Tibial artery (tissue), 4 donors: ENCODE measurements at regions not wholly inside any gene's neighbourhood (a gene's known extent, or its start where the extent isn't known, plus 50 kb on each side); places are given as distances from the start of the nearest gene placed in this dataset.

Experiments
- DNase-seq, 2 donors: peaks; one replicate each; pipeline ENCODE4 v3.0.0-alpha.2; 2019
- H3K27ac ChIP-seq, 2 donors: fragments of 200-600 bp; sonication (generic) in 1 of 2; 1 replicate in 1 of 2; 2 replicates in 1 of 2; pipeline ENCODE4 v1.5.1; 2018 to 2019; ENCODE audit warnings: mild to moderate bottlenecking in 1 of 2
- H3K27me3 ChIP-seq, 2 donors: fragments of 200-600 bp; sonication (generic) in 1 of 2; one replicate each; pipeline versions ENCODE4 v1.5.1 to v1.6.0; 2016 to 2019
- H3K36me3 ChIP-seq, 3 donors: fragments of 200-600 bp; sonication (generic) in 2 of 3; one replicate each; pipeline ENCODE4 v1.5.1; 2016 to 2019; ENCODE audit warnings: mild to moderate bottlenecking in 2 of 3
- H3K4me1 ChIP-seq, 4 donors: fragments of 200-600 bp; sonication (generic) in 2 of 4; 1 replicate in 3 of 4; 2 replicates in 1 of 4; pipeline ENCODE4 v1.5.1; 2016 to 2019
- H3K4me3 ChIP-seq, 2 donors: fragments of 200-600 bp; sonication (generic) in 1 of 2; 1 replicate in 1 of 2; 2 replicates in 1 of 2; pipeline ENCODE4 v1.5.1; 2018 to 2019; ENCODE audit warnings: mild to moderate bottlenecking in 2 of 2
- H3K9me3 ChIP-seq, 3 donors: fragments of 200-600 bp; sonication (generic) in 1 of 3; one replicate each; pipeline ENCODE4 v1.5.1; 2016 to 2019
- intact Hi-C: fragments of 100-400 bp; cut with DNase I; formaldehyde crosslinking; loops from one replicate; pipeline ENCODE4 v1.15.0; 2023; ENCODE audit warnings: low total_unique reads
- TF ChIP-seq, protein P1 (sequence below), 2 experiments: fragments of 200-600 bp in 1 of 2; fragments of 450-650 bp in 1 of 2; IDR thresholded peaks; one replicate each; pipeline ENCODE4 v1.5.1; 2017 to 2019; ENCODE audit warnings: antibody characterized with exemption in 2 of 2, mild to moderate bottlenecking in 1 of 2, moderate library complexity in 1 of 2

DNA sequence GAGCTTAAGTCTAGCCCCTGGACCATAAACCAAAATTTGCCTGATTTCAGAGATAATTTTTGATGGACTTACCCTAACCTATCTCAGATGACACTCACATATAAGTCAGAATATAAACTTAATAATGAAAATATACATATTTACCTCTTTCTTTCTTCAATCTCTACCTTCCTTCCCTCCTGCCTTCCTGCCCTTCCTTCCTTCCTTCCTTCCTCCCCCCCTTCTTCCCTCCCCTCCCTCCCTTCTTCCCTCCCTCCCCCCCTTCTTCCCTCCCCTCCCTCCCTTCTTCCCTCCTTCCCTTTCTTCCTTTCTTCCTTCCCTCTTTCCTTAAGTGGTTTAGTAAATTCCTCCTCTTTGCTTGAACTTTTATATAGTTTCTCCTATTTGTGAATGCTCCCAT is 88.7 kb downstream of the EDNRB start:
- Histone ChIP-seq H3K9me3 (no peaks in the 10 kb centered on the region), H3K4me1 (peaks cover 0 to 10% (median 3%) of the 10 kb centered on the region in 4 donors), H3K27me3 (no peaks in the 10 kb centered on the region), H3K4me3 (no peak overlapping the region), H3K36me3 (no peaks in the 10 kb centered on the region), H3K27ac (no peak overlapping the region)
- no peak for DNase-seq
- TF ChIP-seq, protein P1, sequence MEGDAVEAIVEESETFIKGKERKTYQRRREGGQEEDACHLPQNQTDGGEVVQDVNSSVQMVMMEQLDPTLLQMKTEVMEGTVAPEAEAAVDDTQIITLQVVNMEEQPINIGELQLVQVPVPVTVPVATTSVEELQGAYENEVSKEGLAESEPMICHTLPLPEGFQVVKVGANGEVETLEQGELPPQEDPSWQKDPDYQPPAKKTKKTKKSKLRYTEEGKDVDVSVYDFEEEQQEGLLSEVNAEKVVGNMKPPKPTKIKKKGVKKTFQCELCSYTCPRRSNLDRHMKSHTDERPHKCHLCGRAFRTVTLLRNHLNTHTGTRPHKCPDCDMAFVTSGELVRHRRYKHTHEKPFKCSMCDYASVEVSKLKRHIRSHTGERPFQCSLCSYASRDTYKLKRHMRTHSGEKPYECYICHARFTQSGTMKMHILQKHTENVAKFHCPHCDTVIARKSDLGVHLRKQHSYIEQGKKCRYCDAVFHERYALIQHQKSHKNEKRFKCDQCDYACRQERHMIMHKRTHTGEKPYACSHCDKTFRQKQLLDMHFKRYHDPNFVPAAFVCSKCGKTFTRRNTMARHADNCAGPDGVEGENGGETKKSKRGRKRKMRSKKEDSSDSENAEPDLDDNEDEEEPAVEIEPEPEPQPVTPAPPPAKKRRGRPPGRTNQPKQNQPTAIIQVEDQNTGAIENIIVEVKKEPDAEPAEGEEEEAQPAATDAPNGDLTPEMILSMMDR (IDR thresholded peaks at IDR 0.05), result no peak
- intact Hi-C loops, result no loop called here

DNA sequence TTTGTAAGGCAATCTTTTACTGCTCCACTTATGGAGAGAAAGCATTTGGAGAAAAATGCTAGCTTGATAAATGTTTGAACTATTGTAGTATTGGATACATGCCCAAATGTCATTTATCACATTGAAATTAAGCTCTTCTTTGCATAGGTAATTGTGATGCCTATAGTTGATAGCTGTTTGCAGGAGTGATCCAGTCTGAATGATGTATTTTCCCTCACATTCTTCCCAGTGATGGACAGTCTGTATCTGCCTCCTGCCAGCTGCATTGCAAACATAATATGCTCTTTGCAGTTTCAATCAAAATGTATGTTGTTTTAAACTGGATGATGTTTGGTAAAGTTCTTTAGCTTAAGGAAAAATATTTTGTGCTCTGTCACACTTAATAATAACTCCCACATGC is 89.8 kb downstream of the EDNRB start:
- no peaks in the 10 kb centered on the region for H3K36me3 ChIP-seq
- H3K27ac ChIP-seq, result no peak overlapping the region
- TF ChIP-seq, protein P1 (IDR thresholded peaks at IDR 0.05), result no peak
- H3K4me3 ChIP-seq, result no peak overlapping the region
- H3K27me3 ChIP-seq, result no peaks in the 10 kb centered on the region
- DNase-seq, result no peak
- intact Hi-C loops, result no loop called here
- peaks cover 0 to 8% (median under 1%) of the 10 kb centered on the region in 4 donors for H3K4me1 ChIP-seq
- H3K9me3 ChIP-seq, result no peaks in the 10 kb centered on the region

DNA sequence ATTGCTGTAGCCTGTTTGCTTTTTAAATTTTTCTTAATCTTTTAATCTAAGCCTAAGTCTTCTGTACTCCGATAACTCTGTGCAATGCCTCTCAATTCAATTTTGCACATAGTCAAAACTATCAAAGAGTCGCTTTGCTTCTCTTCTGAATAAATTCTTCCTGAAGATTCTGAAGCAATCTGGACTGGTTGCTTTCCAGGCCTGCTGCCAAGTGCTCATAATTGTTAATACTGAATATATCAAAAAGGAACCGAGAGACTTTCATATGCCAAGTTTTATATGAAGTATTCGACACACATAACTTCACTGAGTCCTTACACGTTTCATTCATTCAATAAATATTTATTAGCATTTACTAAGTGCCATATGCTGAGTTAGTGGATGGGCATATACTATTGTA is 91.3 kb downstream of the EDNRB start:
- H3K9me3 ChIP-seq, result no peaks in the 10 kb centered on the region
- H3K27me3 ChIP-seq, result no peaks in the 10 kb centered on the region
- TF ChIP-seq, protein P1 (IDR thresholded peaks at IDR 0.05), result no peak
- intact Hi-C loops, result no loop called here
- H3K36me3 ChIP-seq, result no peaks in the 10 kb centered on the region
- no peak overlapping the region for H3K4me3 ChIP-seq
- DNase-seq, result peak in 1 of 2 donors; percentile 22
- no peak overlapping the region for H3K27ac ChIP-seq
- no peaks in the 10 kb centered on the region for H3K4me1 ChIP-seq

DNA sequence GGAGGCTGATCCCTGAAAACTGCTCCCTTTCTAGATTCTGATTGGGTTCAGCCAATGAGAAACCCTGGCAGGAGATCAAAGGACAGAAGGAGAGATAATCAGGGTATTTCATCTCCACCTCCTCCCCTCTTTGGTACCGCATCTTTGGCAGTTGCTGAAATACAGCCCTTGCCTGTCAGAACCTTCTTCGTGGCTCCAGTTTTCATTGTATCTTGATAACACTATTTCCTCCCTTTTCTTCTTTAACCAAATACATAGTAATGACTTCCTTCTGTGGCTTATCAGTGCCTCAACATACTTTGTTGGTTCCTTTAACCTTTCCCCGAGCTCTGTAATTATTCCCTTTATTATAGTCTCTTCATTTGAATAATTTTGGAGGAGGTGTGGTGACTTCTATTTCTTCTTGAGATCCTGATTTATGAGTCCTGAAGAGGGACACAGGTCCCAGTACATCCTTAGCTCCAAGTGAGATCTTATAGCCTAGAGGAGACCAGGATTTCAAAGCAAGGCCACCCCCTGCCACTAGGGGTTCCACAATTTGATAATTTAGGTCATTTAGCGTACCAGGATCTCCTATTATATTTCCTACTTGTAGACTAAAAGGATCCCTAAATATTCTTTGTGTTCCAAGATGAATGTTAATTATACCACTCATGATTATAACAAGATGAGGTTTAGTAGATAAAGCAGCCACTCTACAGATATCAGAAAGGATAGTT is 98.0 kb downstream of the EDNRB start:
- no peak for DNase-seq
- H3K9me3 ChIP-seq, result no peaks in the 10 kb centered on the region
- intact Hi-C loops, result no loop called here
- H3K27ac ChIP-seq, result no peak overlapping the region
- no peaks in the 10 kb centered on the region for H3K4me1 ChIP-seq
- TF ChIP-seq, protein P1 (IDR thresholded peaks at IDR 0.05), result no peak
- no peaks in the 10 kb centered on the region for H3K36me3 ChIP-seq
- H3K4me3 ChIP-seq, result no peak overlapping the region
- no peaks in the 10 kb centered on the region for H3K27me3 ChIP-seq

DNA sequence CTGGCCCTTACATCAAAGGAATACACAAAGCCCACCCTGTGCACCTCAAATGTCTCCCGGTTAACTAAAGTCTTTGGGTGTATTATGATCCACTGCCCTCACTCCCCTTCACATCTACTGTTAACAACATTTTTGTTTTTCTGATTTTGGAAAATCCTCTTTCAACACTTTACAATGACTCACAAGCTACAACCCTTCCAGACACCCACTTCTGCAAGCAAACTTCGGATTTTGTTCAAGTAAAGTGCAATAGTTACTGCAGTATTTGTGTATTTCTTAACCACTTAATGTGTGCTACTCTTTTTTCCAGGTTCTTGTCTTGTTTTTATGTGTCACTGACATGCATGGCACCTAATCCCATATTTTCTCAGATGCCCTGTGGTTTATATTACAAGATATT is 101.1 kb downstream of the EDNRB start:
- intact Hi-C loops, result no loop called here
- Histone ChIP-seq H3K36me3 (no peaks in the 10 kb centered on the region), H3K4me3 (no peak overlapping the region), H3K9me3 (no peaks in the 10 kb centered on the region), H3K27me3 (no peaks in the 10 kb centered on the region), H3K27ac (no peak overlapping the region), H3K4me1 (no peaks in the 10 kb centered on the region)
- DNase-seq, result no peak
- TF ChIP-seq, protein P1 (IDR thresholded peaks at IDR 0.05), result no peak
